ENCODE measurements at regions not wholly inside any gene's neighbourhood (a gene's known extent, or its start where the extent isn't known, plus 50 kb on each side); places are given as distances from the start of the nearest gene placed in this dataset.

GRCh38 chr6:108758884-108759283 is 89.3 kb upstream of the ARMC2 start:
- no peak for TF ChIP-seq CTCF (IDR thresholded peaks at IDR 0.05)
- no peaks in the 10 kb centered on the region for H3K9me3 ChIP-seq
- intact Hi-C loops (cut with DNase I) = no loop called here
- H3K27ac ChIP-seq = no peak overlapping the region
- no peaks in the 10 kb centered on the region for H3K36me3 ChIP-seq
- H3K4me3 ChIP-seq (replicated peaks in 1 of 3) = no peak overlapping the region
- H3K27me3 ChIP-seq = no peaks in the 10 kb centered on the region
- no peak for DNase-seq
- WGBS, 2 donors = 99 to 100% methylated on average over 5 of the region's 5 CpGs
- no peaks in the 10 kb centered on the region for H3K4me1 ChIP-seq

GRCh38 chr6:108760126-108761050 is 87.8 kb upstream of the ARMC2 start:
- Histone ChIP-seq H3K36me3 (no peaks in the 10 kb centered on the region), H3K4me1 (no peaks in the 10 kb centered on the region), H3K4me3 (replicated peaks in 1 of 3) (no peak overlapping the region), H3K27me3 (no peaks in the 10 kb centered on the region), H3K27ac (no peak overlapping the region), H3K9me3 (no peaks in the 10 kb centered on the region)
- intact Hi-C loops (cut with DNase I) = no loop called here
- TF ChIP-seq POLR2A (IDR thresholded peaks at IDR 0.05) (no peak), CTCF (IDR thresholded peaks at IDR 0.05) (no peak)
- no peak for DNase-seq
- WGBS, 2 donors = 80 to 88% methylated on average over 9 of the region's 9 CpGs

- DNase-seq = no peak
- intact Hi-C loops (cut with DNase I) = no loop called here
- no peak for TF ChIP-seq CTCF (IDR thresholded peaks at IDR 0.05)
- TF ChIP-seq POLR2A (IDR thresholded peaks at IDR 0.05) = no peak
These were observed 85.8 kb upstream of the ARMC2 start for GRCh38 chr6:108762394-108762793.

GRCh38 chr6:108763931-108764579 is 84.2 kb upstream of the ARMC2 start:
- Histone ChIP-seq H3K4me1 (peaks cover 0 to 6% of the 10 kb centered on the region in 2 donors), H3K27ac (no peak overlapping the region), H3K4me3 (replicated peaks in 1 of 3) (no peak overlapping the region), H3K27me3 (no peaks in the 10 kb centered on the region), H3K9me3 (no peaks in the 10 kb centered on the region), H3K36me3 (no peaks in the 10 kb centered on the region)
- TF ChIP-seq POLR2A (IDR thresholded peaks at IDR 0.05) = no peak
- TF ChIP-seq CTCF (IDR thresholded peaks at IDR 0.05) = no peak
- intact Hi-C loops (cut with DNase I) = no loop called here
- no peak for DNase-seq
- WGBS, 2 donors = 88 to 91% methylated on average over 10 of the region's 10 CpGs

More at GRCh38 chr6:108762394-108762793, 85.8 kb upstream of the ARMC2 start:
- H3K36me3 ChIP-seq = no peaks in the 10 kb centered on the region
- H3K4me3 ChIP-seq (replicated peaks in 1 of 3) = no peak overlapping the region
- no peak overlapping the region for H3K27ac ChIP-seq
- no peaks in the 10 kb centered on the region for H3K9me3 ChIP-seq
- no peaks in the 10 kb centered on the region for H3K27me3 ChIP-seq
- WGBS, 2 donors = 80 to 88% methylated on average over 1 of the region's 1 CpG
- H3K4me1 ChIP-seq = no peaks in the 10 kb centered on the region

GRCh38 chr6:108764580-108764950 is 83.7 kb upstream of the ARMC2 start:
- H3K27ac ChIP-seq = no peak overlapping the region
- DNase-seq = no peak
- WGBS, 2 donors = 91 to 100% methylated on average over 1 of the region's 1 CpG
- intact Hi-C loops (cut with DNase I) = no loop called here
- no peak overlapping the region for H3K4me3 ChIP-seq (replicated peaks in 1 of 3)
- no peaks in the 10 kb centered on the region for H3K36me3 ChIP-seq
- no peaks in the 10 kb centered on the region for H3K27me3 ChIP-seq
- TF ChIP-seq POLR2A (IDR thresholded peaks at IDR 0.05) (no peak), CTCF (IDR thresholded peaks at IDR 0.05) (no peak)
- no peaks in the 10 kb centered on the region for H3K9me3 ChIP-seq
- H3K4me1 ChIP-seq = peaks cover 0 to 6% of the 10 kb centered on the region in 2 donors

All from thyroid gland (tissue), 4 donors.